ENCODE measurements at regions not wholly inside any gene's neighbourhood (a gene's known extent, or its start where the extent isn't known, plus 50 kb on each side); places are given as distances from the start of the nearest gene placed in this dataset.

DNA sequence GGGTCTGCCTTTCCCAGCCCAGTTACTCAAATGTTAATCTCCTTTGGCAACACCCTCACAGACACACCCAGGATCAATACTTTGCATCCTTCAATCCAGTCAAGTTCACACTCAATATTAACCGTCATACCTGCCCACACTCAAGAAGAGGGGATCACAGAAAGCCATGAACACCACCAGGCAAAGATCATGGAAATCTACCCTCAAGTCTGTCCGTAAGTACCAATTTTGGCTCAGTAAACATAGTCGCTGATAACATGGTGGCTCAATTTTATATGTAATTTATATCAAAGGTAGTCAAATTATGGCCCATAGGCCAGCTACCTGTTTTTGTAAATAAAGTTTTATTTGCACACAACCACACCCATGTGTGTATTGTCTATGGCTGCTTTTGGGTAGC, 102.3 kb upstream of the MAP2 start:
- H3K4me3 ChIP-seq (ENCODE audit: low read depth, low read length): no peak overlapping the region
- TF ChIP-seq, protein P1, sequence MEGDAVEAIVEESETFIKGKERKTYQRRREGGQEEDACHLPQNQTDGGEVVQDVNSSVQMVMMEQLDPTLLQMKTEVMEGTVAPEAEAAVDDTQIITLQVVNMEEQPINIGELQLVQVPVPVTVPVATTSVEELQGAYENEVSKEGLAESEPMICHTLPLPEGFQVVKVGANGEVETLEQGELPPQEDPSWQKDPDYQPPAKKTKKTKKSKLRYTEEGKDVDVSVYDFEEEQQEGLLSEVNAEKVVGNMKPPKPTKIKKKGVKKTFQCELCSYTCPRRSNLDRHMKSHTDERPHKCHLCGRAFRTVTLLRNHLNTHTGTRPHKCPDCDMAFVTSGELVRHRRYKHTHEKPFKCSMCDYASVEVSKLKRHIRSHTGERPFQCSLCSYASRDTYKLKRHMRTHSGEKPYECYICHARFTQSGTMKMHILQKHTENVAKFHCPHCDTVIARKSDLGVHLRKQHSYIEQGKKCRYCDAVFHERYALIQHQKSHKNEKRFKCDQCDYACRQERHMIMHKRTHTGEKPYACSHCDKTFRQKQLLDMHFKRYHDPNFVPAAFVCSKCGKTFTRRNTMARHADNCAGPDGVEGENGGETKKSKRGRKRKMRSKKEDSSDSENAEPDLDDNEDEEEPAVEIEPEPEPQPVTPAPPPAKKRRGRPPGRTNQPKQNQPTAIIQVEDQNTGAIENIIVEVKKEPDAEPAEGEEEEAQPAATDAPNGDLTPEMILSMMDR (conservative IDR thresholded peaks at IDR 0.05; ENCODE audit: low read depth, low read length): no peak
- no peak for DNase-seq (ENCODE audit: low read depth)

DNA sequence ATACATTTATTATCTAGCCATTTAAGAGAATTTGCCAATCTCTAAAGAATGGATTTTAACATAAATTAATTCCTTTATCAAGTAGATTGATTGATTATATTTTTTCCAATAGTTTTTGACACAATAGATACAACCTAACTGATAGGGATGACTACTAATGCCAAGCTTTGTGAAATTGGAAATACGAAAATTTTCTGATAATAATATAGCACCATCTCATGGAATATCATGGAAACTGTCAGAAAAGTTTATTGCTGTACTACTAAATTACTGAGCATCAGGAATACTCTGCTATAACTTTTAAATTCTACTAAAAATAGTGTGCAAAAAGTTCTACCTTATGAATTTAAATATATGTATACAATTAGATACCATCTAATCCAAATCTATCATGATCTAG, 101.8 kb upstream of the MAP2 start:
- H3K4me3 ChIP-seq (ENCODE audit: low read depth, low read length): no peak overlapping the region
- TF ChIP-seq, protein P1 (conservative IDR thresholded peaks at IDR 0.05; ENCODE audit: low read depth, low read length): peak; percentile 36
- no peak for DNase-seq (ENCODE audit: low read depth)

DNA sequence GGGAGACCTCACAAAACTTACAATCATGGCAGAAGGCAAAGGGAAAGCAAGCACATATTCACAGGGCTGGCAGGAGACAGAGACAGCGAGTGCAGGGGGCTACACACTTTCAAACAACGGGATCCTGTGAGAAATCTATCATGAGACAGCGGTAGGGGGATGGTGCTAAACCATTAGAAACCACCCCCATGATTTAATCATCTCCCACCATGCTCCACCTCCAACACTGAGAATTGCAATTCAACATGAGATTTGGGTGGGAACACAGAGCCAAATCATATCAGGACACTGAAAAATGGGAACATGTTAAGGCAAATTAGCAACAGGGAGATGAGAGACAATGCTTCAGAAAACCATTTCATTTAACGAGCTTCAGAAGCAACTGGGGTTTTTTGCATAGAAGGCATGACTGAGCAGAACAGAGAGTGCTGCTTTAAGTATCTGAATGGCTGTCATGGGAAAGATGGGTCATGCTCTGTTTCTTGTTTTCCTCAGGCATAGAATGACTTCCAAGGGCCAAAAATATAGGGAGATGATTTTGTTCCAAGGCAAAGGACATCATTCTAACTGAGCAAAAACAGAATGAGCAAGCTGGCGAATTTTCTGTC, 100.8 kb upstream of the MAP2 start:
- DNase-seq (ENCODE audit: low read depth): peak; percentile 6
- TF ChIP-seq, protein P1 (conservative IDR thresholded peaks at IDR 0.05; ENCODE audit: low read depth, low read length): no peak
- H3K4me3 ChIP-seq (ENCODE audit: low read depth, low read length): no peak overlapping the region

DNA sequence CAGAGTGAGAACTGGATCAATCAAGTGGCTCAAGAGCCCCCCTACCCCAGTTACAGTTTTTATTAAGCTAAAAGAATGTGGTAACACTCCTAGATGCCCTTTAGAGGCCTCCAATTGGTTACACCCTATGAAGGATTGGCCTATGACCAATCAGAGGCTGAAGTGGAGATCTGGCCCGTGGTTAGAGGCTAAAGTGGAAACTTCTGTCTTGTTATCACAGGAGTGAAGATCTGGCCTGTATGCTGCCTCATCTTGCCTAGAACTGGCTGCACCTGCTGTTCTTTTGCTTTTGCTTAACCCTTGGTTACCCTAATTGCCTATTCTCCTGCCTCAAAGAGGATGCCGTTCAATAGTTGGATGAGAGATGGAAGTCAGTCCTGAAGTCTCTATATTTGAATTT, 100.1 kb upstream of the MAP2 start:
- DNase-seq (ENCODE audit: low read depth): no peak
- TF ChIP-seq, protein P1 (conservative IDR thresholded peaks at IDR 0.05; ENCODE audit: low read depth, low read length): no peak
- H3K4me3 ChIP-seq (ENCODE audit: low read depth, low read length): no peak overlapping the region

DNA sequence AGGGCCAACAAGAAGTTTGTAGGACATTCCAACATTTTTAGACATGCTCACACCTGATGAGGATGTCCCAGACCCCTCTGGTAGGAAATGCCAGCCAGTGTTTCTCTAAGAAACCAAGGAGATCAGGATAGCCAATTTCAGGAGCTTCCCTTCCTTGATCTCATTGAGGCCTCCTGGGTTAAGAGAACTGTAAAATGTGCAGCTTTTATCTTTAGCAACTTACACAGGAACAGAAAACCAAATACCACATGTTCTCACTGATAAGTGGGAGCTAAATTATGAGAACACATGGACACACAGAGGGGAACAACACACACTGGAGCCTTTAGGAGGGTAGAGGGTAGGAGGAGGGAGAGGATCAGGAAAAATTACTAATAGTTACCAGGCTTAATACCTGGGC, 99.6 kb upstream of the MAP2 start:
- TF ChIP-seq, protein P1 (conservative IDR thresholded peaks at IDR 0.05; ENCODE audit: low read depth, low read length): no peak
- DNase-seq (ENCODE audit: low read depth): no peak
- H3K4me3 ChIP-seq (ENCODE audit: low read depth, low read length): no peak overlapping the region

DNA sequence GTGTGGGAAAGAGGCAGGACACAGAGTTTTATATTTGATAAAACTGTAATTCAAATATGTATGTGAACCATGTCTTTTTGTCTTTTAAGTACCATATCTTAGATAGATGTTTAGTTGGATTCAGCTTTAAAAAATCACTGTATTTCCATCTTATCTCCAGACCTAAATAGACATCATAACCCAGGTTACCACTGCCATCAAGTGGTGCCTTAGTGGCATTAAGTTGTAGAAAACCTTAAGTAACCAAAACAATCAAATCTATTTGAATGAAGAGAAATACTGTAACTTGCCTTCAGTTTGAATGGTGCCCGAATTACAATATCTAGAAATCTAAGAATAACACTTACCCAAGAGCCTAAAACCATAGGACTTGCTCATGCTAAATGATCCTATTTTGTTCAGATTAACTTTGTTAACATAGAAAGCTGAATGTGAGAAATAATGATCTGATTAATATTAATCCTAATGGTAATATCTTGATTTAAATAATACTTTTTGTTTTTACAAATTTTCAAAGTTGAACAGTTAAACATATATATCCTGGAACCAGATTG, 92.5 kb upstream of the MAP2 start:
- peak; percentile 29 for DNase-seq (ENCODE audit: low read depth)
- no peak overlapping the region for H3K4me3 ChIP-seq (ENCODE audit: low read depth, low read length)
- TF ChIP-seq, protein P1 (conservative IDR thresholded peaks at IDR 0.05; ENCODE audit: low read depth, low read length): peak; percentile 71
